Heart left ventricle (tissue), 13 donors: ENCODE measurements at regions not wholly inside any gene's neighbourhood (a gene's known extent, or its start where the extent isn't known, plus 50 kb on each side); places are given as distances from the start of the nearest gene placed in this dataset.

ENCODE experiments used
- CTCF ChIP-seq, 12 donors: fragments of 200-600 bp; sonication (generic) in 4 of 12; IDR thresholded peaks; one replicate each; pipeline versions ENCODE4 v1.5.0 to v1.8.0; 2018 to 2022; ENCODE audit warnings: antibody characterized with exemption in 12 of 12, mild to moderate bottlenecking in 5 of 12
- POLR2A ChIP-seq, 2 donors: fragments of 450-650 bp; IDR thresholded peaks; one replicate each; pipeline ENCODE4 v1.6.1; 2017; ENCODE audit warnings: antibody characterized with exemption in 2 of 2, mild to moderate bottlenecking in 2 of 2, moderate library complexity in 2 of 2
- donor health status: ischemic (EF 13 %, LVEDD 7.1; RV severe dilation, severe dysfunction).
- donor health status: DM: no; HTN: yes; CAD: no.
- donor health status: DM: no; HTN: no; CAD: no.
- donor health status: ischemic (EF 25% LVEDD 6.9; RV normal size, moderate dysfunction).
- donor health status: ischemic (EF 25% LVEDD 5.7; RV mildly dilated, moderate dysfunction).
- donor health status: ischemic (EF 35%, LVEDD 5.7; RV mildly dilated, moderate dysfunction).
- donor health status: nonischemic (EF 11% LVEDD 7.7; RV severe dilation, severe dysfunction).
- donor health status: DM: yes; HTN: yes; CAD: no.
- donor health status: PGD.
- donor health status: ischemic (EF 29% LVEDD 5.4; RV normal size, mild dysfunction).
- donor health status: nonischemic (EF 23%, LVEDD 6.1; RV moderate dilation, normal function).

- TF ChIP-seq CTCF (IDR thresholded peaks at IDR 0.05) (no peak), POLR2A (IDR thresholded peaks at IDR 0.05) (no peak)
Observed at GRCh38 chr1:37108596-37109188, 74.4 kb upstream of the GRIK3 start.
